ENCODE measurements at regions not wholly inside any gene's neighbourhood (a gene's known extent, or its start where the extent isn't known, plus 50 kb on each side); places are given as distances from the start of the nearest gene placed in this dataset.
A peak's percentile ranks its signal among the peaks of the same experiment; 100 is the strongest.

GRCh38 chr5:114266374-114266773 is 95.5 kb upstream of the KCNN2 start:
- no peak overlapping the region for H2AFZ ChIP-seq (replicated peaks; ENCODE audit: low read length, poor library complexity)
- peak overlapping the region; percentile 4; the same call in 1 of the 2 replicates for H2BK120ac ChIP-seq (ENCODE audit: low read depth, low read length)
- ChIA-PET POLR2A (ENCODE audit: unreplicated experiment) (no interaction called here), CTCF (interaction anchor here (1.1 kb wide), 1 partner anchor 17 kb away, joined by 3 read pairs; no protein-coding TSS in a partner anchor)
- WGBS, 2 experiments (ENCODE audit: extremely low coverage in 2 of 2, insufficient read length in 1 of 2): no CpG with 5 or more reads among the region's 1 CpG
- no peak for TF ChIP-seq MAFK (IDR thresholded peaks at IDR 0.05; ENCODE audit: low read depth, low read length)
- TF ChIP-seq CTCF (conservative IDR thresholded peaks at IDR 0.05; ENCODE audit: low read depth, low read length): no peak
- no peak for TF ChIP-seq NFE2L2 (IDR thresholded peaks at IDR 0.05; ENCODE audit: low read depth, low read length)
- no peak for TF ChIP-seq RFX5 (IDR thresholded peaks at IDR 0.05; ENCODE audit: low read depth, low read length)
- TF ChIP-seq FOS (IDR thresholded peaks at IDR 0.05; ENCODE audit: low read depth, low read length): no peak
- TF ChIP-seq BHLHE40 (IDR thresholded peaks at IDR 0.05; ENCODE audit: low read depth, low read length): no peak
- no peak for TF ChIP-seq MAZ (IDR thresholded peaks at IDR 0.05; ENCODE audit: borderline replicate concordance, low read depth, low read length)
- no peak for TF ChIP-seq POLR2A (IDR thresholded peaks at IDR 0.05; ENCODE audit: low read depth, low read length)
- TF ChIP-seq SMC3 (IDR thresholded peaks at IDR 0.05; ENCODE audit: low read depth, low read length): no peak
- no peak for TF ChIP-seq CEBPB (IDR thresholded peaks at IDR 0.05; ENCODE audit: low read depth, low read length)
- TF ChIP-seq, protein P1, sequence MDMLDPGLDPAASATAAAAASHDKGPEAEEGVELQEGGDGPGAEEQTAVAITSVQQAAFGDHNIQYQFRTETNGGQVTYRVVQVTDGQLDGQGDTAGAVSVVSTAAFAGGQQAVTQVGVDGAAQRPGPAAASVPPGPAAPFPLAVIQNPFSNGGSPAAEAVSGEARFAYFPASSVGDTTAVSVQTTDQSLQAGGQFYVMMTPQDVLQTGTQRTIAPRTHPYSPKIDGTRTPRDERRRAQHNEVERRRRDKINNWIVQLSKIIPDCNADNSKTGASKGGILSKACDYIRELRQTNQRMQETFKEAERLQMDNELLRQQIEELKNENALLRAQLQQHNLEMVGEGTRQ (IDR thresholded peaks at IDR 0.05; ENCODE audit: low read depth, low read length): no peak
- no peak for TF ChIP-seq CHD1 (IDR thresholded peaks at IDR 0.05; ENCODE audit: low read depth, low read length)
- TF ChIP-seq RCOR1 (IDR thresholded peaks at IDR 0.05; ENCODE audit: insufficient replicate concordance, low read length): no peak
- TF ChIP-seq ELK1 (IDR thresholded peaks at IDR 0.05; ENCODE audit: borderline replicate concordance, low read depth, low read length): no peak
- TF ChIP-seq MXI1 (IDR thresholded peaks at IDR 0.05; ENCODE audit: borderline replicate concordance, low read depth, low read length): no peak
- TF ChIP-seq RAD21 (IDR thresholded peaks at IDR 0.05; ENCODE audit: low read length): no peak
- no peak overlapping the region for H3K4me2 ChIP-seq (ENCODE audit: low read depth, low read length)
- no peak overlapping the region; the same call in 1 of the 2 replicates for H3K14ac ChIP-seq (replicated peaks; ENCODE audit: low read depth, low read length)
- peak; percentile 79 for ATAC-seq (ENCODE audit: low read depth)
- no peak overlapping the region for H3K9ac ChIP-seq (ENCODE audit: low read depth, low read length)
- H2AK9ac ChIP-seq (replicated peaks; ENCODE audit: low read depth, low read length, poor library complexity): no peak overlapping the region
- H3K4me1 ChIP-seq (ENCODE audit: control insufficient read depth, insufficient read depth, low read length): peaks cover 2% of the 10 kb centered on the region
- no peak overlapping the region for H3K23ac ChIP-seq (ENCODE audit: low read depth, low read length)
- H3K9me3 ChIP-seq (ENCODE audit: control insufficient read depth, insufficient read depth, low read length): no peaks in the 10 kb centered on the region
- in situ Hi-C loops (cut with MboI; ENCODE audit: low sequenced_read_pairs) (no loop called here), intact Hi-C loops (cut with micrococcal nuclease) (no loop called here), dilution Hi-C loops (cut with HindIII; ENCODE audit: low sequenced_read_pairs, unreplicated experiment) (no loop called here)
- no peaks in the 10 kb centered on the region for H3K9me1 ChIP-seq (ENCODE audit: insufficient read depth, low read length)
- H2BK15ac ChIP-seq (ENCODE audit: low read depth, low read length): peak overlapping the region; percentile 23; the same call in 1 of the 3 replicates
- H3K18ac ChIP-seq (ENCODE audit: low read depth, low read length): peak overlapping the region; percentile 49; the same call in 1 of the 2 replicates
- H3K79me1 ChIP-seq (ENCODE audit: low read depth in 1 of 2, low read length in 2 of 2): 0 out of 4 replicates have a peak, but pooled peaks cover 0 to 7% of the 10 kb centered on the region in 2 experiments
- peak overlapping the region; percentile 66 for H2BK5ac ChIP-seq (ENCODE audit: low read depth, low read length, poor library complexity, severe bottlenecking)
- H3K36me3 ChIP-seq (ENCODE audit: control insufficient read depth, insufficient read depth, low read length): no peaks in the 10 kb centered on the region
- no peaks in the 10 kb centered on the region for H3K27me3 ChIP-seq (ENCODE audit: control insufficient read depth, insufficient read depth, low read length)
- no peak overlapping the region for H3K56ac ChIP-seq (ENCODE audit: extremely low read depth, insufficient read depth, low read length)
- peak; percentile 38 for DNase-seq
- BruUV-seq (replicated peaks): no TSS peak
- H3K4ac ChIP-seq (ENCODE audit: low read depth, low read length): peak overlapping the region; percentile 0; the same call in 1 of the 2 replicates
- H3K27ac ChIP-seq (ENCODE audit: insufficient read depth, low read length): no peak overlapping the region
- peak overlapping the region; percentile 80 for H2BK20ac ChIP-seq (ENCODE audit: low read depth, low read length)
- H2AK5ac ChIP-seq (ENCODE audit: low read depth, low read length): no peak overlapping the region; the same call in 1 of the 2 replicates
- H4K5ac ChIP-seq (ENCODE audit: low read depth, low read length): peak overlapping the region; percentile 41; the same call in 1 of the 2 replicates
- no peaks in the 10 kb centered on the region for H4K20me1 ChIP-seq (ENCODE audit: insufficient read depth, low read length)
- H3K4me3 ChIP-seq (ENCODE audit: insufficient read depth, low read depth, low read length): no peak overlapping the region
- H4K8ac ChIP-seq (ENCODE audit: low read depth in 2 of 2, low read length in 2 of 2): peak overlapping the region; percentile 31 to 56; a peak in 3 of 4 replicates
- H4K91ac ChIP-seq (ENCODE audit: insufficient read depth, low read depth, low read length): peak overlapping the region; percentile 25; the same call in 1 of the 2 replicates
